NCI-H69 (cell line): ENCODE measurements at regions not wholly inside any gene's neighbourhood (a gene's known extent, or its start where the extent isn't known, plus 50 kb on each side); places are given as distances from the start of the nearest gene placed in this dataset.
"Not testable (repeated sequence)": the region's sequence is repeated elsewhere in the genome, so short reads cannot be mapped to it uniquely, and the experiment has no call there.

Experiments used
- DNase-seq: peaks from one replicate; lab custom pipeline; 2025; lab: John Stamatoyannopoulos, UW

DNA sequence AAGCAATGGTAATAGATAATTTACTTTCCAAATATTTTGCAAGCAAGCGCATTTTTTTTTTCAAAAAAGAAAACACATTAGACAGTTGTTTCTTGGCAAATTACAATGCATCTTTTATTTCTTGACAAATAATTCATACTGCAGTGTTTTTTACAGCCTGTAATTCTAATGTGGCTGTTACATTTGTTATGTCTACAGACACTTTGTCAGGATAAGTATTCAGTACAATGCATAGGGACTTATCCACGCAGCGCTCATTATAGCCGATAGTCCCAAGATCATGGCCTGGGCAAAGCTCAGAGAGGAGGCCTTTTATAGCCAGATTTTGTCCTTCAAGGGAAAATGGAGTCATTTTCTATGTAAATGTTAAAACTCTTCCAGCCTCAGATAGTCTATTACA, 123.0 kb upstream of the FANCL start:
- DNase-seq = peak; percentile 1

DNA sequence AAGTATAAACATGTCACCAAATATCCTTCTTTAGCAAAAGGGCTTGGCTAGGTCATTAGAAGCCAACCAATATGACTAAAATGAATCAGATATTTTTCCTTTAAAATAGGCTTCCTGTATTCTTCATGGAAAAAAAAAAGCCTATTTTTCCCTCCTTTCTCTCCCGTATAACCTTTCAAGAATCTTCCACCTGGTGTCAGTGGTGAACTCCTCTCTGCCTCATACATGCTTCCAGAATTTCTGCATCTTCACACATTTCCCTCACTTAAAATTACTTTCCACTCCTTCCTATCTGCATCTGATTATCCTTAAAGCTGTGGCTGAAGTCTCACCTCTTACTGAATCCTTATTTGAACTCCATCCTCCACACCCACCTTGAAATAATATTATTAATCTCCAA, 116.9 kb upstream of the FANCL start:
- DNase-seq = no peak

DNA sequence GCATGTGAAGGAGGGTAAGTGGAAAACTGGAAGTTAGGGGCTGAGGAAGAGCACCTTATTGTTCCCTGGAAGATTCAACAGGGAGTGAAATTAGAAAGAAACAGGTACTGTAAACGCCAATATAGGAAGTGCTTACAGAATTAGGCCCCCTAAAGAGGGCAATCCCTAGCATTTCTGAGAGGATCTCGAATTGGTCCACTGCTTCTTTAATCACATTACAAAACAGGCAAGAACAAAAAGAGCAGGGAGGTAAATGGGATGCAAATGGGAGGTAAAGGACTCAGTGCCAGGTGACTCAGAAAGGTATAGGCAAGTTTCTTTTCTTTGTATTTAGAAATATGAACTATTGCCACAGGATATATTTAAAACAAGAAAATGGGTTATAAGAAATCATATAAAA, 116.4 kb upstream of the FANCL start:
- no peak for DNase-seq

DNA sequence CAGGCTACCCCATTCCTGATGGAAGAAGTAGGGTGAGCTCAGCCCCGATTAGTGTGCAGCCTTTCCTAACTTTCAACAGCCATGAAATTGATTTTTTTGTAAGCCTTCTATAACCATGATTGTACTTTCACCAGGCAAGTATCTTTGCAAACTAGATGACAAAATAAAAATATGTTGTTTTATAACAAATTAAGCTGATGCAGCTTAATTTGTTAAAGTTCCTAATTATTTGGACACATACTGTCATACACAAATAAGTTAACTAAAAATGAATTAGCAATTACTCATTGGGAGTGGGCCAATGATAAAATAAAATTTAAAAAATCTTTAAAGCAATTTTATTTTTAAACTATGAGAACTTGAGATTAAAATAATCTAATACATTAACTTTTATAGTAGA, 113.1 kb upstream of the FANCL start:
- no peak for DNase-seq

DNA sequence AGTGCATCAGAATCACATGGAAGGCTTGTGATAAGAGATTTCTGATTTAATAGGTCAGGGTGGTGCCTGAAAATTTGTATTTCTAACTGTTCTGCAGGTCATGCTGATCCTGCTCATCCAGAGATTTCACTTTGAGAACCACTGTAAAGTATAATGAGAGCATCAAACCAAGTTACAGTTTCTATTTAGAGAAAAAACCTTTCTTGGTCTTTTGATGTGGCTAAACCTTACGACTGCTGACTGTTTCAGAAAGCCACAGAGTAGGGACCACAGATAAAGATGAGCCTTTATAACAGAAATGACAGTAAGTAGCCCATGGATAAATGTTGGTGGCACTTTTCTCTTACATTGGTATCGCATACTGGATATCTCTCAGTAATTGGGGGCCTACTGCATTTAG, 109.4 kb upstream of the FANCL start:
- DNase-seq = no peak

DNA sequence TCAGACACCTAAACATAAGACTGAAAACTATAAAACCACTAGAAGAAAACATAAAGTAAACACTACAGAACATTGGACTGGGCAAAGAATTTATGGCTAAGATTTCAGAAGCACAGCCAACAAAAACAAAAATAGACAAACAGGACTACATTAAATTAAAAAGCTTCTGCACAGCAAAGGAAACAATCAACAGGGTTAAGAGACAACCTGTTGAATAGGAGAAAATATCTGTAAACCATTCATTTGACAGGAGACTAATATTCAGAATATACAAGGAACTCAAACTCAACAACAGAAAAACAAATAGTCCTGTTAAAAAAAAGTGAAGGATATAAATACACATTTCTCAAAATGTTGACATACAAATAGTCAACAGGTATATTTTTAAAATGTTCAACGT, 106.7 kb upstream of the FANCL start:
- no peak for DNase-seq

DNA sequence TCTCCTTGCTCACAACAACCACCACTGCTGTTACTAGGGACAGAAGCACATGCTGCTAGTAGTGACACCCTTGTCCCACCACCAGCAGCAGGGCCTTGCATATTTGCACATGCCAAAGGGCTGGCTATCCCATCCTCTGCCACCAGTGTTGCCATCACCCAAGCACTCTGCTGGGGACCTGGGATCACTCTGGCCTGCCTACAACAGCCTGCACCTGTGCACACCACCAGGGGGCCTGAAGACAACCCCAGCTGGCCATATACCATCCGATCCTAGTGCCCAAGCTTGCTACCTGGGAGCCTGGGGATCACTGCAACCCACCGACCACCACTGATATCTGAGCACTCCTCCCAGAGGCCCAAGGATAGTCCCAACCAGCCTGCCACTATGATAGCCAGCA, 99.9 kb upstream of the FANCL start:
- DNase-seq = no peak

DNA sequence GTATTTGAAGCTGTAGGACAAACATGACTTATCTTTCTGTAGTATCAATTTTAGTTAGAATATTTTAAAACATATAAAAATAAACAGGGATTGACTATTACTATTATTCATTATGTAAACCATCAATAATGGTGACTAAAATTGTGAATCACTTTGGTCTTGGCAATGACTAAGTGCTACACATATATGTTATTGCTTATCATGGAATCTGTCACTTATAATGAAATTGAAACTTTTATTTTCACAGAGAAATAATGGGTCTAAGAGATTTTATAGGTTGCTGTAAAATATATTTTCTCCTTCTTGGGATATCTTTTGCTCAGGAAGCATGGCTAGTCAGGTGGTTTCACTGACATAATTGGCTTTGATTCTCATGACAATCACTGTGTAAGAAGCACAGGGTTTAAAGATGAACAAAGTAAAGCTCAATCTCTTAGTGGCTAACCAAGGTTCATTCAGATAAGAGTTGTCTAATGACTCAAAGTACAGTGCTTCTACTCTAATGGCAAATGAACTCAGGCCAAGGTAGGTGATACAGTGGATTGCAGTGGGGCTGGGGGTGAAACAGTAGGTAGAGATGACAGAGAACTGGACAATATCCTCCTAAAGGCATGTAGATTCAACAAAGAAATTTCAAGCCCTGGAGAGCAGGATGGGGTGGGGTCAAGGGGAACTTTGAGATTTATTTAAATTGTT, 98.6 kb upstream of the FANCL start:
- DNase-seq = no peak

DNA sequence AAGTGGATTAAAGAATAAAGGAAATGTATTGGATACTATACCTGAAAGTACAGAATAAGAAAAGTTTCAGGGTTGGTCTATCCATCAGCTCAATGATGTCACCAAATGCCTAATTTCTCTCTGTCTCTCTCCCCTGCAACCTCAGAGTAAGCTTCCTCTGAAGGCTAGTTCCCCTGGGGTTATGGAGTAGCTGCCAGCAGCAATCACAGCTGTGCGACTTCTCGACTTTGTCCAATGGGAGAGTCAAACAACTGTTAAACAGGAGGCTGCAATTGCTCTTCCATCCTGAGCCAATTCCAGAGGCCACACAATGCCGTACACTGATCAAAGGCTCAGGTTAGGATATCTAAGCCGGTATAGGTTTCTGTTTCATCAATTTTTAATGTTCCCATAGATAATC, 95.3 kb upstream of the FANCL start:
- DNase-seq = peak; percentile 89

DNA sequence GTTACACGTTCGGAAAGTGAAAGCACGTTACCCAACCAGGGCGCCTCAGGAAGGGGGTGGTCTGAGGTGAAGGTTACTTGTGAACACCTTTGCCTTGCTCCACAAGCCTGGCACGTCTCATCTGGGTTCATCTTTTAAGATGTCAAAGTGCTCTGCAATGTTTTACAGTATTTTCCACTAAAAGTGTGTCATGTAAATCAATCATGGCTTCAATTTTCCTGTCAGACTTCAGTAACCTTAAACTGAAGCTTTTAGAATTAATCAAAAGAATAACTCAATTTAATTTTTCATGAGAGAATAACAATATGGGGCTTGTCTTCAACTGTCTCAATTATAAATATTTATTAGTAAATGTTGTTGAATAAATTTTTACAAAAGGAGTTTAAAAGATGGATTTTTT, 93.3 kb upstream of the FANCL start:
- DNase-seq = no peak

DNA sequence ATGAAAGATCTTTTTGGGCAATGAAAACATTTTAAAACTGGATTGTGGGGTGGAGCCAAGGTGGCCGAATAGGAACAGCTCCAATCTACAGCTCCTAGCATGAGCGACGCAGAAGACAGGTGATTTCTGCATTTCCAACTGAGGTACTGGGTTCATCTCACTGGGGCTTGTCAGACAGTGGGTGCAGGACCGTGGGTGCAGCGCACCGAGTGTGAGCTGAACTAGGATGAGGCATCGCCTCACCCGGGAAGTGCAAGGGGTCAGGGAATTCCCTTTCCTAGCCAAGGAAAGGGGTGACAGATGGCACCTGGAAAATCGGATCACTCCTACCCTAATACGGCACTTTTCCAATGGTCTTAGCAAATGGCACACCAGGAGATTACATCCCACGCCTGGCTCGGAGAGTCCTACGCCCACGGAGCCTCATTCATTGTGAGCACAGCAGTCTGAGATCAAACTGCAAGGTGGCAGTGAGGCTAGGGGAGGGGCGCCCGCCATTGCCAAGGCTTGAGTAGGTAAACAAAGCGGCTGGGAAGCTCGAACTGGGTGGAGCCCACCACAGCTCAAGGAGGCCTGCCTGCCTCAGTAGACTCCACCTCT, 84.3 kb upstream of the FANCL start:
- peak; percentile 18 for DNase-seq

DNA sequence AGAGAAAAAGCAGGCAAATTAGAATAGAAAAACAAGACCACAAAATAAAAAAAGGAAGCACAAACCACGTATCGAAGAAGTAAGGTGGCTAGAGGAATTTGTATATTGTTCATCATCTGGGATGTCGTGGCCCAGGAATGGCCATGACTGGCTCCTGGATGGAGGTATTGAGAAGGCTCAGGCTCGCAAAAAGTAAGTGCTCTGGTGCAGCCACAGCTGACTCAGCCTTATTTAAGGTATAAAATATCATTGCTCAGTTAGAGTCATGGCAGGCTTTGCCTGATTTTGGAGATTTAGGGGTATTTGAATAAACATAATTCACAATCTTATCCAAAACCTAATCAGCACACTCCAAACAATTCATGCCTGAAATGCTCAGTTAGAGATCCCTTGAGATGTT, 78.4 kb upstream of the FANCL start:
- DNase-seq = no peak

DNA sequence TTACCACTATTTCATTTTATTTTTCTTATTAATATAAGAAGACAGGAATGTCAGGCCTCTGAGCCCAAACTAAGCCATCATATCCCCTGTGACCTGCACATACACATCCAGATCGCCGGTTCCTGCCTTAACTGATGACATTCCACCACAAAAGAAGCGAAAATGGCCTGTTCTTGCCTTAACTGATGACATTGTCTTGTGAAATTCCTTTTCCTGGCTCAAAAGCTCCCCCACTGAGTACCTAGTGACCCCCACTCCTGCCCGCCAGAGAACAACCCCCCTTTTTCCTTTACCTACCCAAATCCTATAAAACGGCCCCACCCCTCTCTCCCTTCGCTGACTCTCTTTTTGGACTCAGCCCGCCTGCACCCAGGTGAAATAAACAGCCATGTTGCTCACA, 77.8 kb upstream of the FANCL start:
- DNase-seq = not testable (repeated sequence)

DNA sequence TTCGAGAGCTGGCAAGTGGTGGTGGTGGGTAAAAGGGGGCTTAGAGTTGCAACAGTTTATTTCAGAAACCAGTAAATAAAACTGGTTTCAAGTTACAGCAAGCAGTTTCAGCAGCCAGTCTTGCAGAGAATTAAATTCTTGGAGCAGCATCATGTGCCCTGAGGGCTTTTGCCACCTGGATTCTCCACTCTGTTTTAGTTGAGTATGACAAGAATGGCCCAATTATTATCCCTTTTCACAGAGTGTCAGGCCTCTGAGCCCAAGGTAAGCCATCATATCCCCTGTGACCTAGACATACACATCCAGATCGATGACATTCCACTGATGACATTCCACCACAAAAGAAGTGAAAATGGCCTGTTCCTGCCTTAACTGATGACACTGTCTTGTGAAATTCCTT, 72.8 kb upstream of the FANCL start:
- peak; percentile 3 for DNase-seq

DNA sequence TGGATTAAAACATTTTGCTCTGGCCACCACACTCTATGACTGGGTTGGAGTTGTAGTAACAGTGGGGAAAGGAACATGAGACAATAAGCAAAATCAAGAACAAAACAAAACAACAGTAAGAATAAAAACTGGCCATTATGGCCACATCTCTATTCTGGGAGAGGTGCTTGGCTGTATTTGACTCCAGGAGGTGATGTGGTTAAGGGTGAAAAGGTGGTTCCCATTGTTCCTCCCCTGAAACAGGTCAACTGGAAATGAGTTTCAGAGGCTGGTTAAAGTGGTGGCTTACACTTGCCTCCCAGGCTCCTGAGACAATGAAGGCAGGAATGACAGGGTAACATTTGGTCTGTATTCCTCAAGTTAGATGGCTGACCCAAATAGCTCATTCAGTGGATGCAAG, 67.3 kb upstream of the FANCL start:
- DNase-seq = no peak

DNA sequence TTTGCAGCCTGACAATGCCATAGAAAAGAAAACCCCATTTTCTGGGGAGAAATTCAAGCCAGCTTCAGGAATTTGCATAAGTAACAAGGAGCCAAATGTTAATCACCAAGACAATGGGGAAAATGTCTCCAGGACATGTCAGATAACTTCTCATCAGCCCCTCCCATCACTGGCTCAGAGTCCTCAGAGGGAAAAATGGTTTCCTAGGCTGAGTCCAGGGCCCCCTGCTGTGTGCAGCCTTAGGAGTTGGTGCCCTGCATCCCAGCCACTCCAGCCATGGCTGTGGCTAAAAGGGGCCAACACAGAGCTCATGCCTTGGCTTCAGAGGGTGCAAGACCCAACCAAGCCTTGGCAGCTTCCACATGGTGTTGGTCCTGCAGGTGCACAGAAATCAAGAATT, 63.7 kb upstream of the FANCL start:
- DNase-seq = no peak

DNA sequence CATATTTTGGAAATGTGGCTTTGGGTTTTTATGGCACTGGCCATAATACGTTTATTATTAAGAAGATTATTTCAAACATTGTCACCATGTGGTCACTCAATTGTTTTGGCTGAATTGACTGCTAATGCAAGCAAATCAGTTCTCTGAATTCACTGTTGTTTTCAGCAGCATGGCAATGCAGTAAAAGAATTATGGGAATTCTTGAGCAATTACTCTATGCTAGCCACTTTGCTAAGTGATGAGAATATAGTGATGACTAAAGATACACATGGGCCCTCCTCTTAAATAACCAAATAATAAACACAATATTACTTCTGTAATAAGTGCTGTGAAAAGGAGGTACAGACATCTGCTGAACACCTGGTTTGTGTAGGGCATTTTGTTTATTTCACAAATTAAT, 58.0 kb upstream of the FANCL start:
- DNase-seq = no peak

DNA sequence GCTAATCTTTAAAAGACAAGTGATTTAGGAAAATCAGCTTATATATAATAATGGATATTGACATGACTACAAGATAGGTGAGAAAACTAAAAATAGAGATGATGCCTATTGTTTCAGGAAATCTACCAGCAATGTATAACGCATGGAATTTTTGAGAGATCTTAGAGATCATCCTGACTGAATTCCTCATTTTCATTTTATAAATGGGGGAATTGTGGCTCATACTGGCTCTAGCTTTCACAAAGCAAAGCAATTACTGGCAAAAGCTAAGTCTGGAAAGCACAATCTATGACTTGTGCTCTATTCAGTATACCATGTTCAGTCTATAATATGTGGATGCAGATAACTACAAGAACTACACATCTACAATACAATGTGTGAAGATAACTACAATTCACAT, 51.9 kb upstream of the FANCL start:
- DNase-seq = no peak

DNA sequence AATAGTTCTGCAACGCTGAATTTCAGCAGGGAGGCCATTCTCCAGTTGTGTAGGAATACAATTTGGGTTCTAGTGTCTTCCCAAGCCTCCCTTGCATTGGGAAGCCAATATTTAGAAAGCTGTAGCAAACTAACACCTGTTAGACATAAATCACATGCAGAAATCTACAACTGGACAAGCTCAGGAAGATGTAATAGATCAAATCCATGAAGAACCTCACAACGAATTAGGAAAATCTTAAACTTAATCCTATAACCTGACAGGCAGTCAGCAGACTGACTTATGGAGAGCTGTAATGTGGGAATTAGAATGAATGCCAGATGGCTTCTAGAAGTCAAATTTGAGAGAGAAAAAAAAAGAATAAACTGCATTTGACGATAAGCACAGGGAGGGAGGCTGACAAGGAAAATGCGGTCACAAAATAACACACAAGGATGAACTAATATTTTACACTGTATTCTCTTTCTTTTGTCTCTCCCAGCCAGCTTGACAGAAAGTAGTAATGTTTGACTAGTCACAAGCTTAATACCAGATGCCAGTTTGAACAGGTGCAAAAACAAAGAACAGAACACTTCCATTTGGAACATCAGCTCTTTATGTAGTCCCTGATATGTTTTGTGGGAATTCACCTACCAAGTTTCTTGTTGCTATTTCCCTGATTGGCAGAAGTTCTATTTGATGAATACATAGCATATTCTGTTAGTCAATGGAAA, 50.8 kb upstream of the FANCL start:
- peak; percentile 49 for DNase-seq
